ENCODE measurements at regions not wholly inside any gene's neighbourhood (a gene's known extent, or its start where the extent isn't known, plus 50 kb on each side); places are given as distances from the start of the nearest gene placed in this dataset.

- no peak for TF ChIP-seq POLR2A (IDR thresholded peaks at IDR 0.05)
- no peak for TF ChIP-seq CTCF (IDR thresholded peaks at IDR 0.05)
- no peak for TF ChIP-seq EP300 (IDR thresholded peaks at IDR 0.05; ENCODE audit: low read depth)
These were observed 70.8 kb upstream of the ATXN1 start for GRCh38 chr6:16832043-16832567.
